Head of caudate nucleus (tissue), 42 donors: ENCODE measurements at regions not wholly inside any gene's neighbourhood (a gene's known extent, or its start where the extent isn't known, plus 50 kb on each side); places are given as distances from the start of the nearest gene placed in this dataset.

Experiments used
- DNase-seq, 42 donors: peaks; one replicate each; pipeline versions ENCODE4 v3.0.0 to v3.0.0-alpha.2; 2020 to 2021; ENCODE audit warnings: mixed read lengths in 7 of 42
- intact Hi-C: fragments of 100-400 bp; cut with DNase I; formaldehyde crosslinking; loops from one replicate; pipeline ENCODE4 v1.15.0; 2022

- intact Hi-C loops = no loop called here
- DNase-seq = no peak
Observed at GRCh38 chr12:86826051-86826450, 569.9 kb upstream of the MGAT4C start.

- intact Hi-C loops = no loop called here
- no peak for DNase-seq
Observed at GRCh38 chr12:86801439-86801838, 545.2 kb upstream of the MGAT4C start.

DNA sequence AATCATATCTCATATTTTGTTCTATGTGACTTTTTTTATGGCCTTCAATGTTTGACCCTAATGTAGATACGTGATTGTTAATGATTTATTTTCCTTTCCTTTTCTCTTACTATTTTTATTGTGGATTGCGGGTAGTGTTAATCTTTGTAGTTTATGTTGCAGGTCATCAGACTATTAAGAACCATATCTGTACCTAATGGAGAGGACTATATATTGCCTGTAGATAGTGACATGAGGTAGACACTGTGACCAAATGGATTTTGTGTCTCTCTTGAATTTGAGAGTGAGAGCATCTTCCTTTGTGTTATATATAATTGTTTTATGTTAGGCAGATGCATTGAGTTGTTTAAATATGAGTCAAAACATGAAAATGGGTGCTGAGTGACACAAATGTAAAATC, 543.4 kb upstream of the MGAT4C start:
- DNase-seq = no peak
- intact Hi-C loops = no loop called here

- DNase-seq = no peak
- intact Hi-C loops = no loop called here
Observed at GRCh38 chr12:86796550-86796949, 540.4 kb upstream of the MGAT4C start.

DNA sequence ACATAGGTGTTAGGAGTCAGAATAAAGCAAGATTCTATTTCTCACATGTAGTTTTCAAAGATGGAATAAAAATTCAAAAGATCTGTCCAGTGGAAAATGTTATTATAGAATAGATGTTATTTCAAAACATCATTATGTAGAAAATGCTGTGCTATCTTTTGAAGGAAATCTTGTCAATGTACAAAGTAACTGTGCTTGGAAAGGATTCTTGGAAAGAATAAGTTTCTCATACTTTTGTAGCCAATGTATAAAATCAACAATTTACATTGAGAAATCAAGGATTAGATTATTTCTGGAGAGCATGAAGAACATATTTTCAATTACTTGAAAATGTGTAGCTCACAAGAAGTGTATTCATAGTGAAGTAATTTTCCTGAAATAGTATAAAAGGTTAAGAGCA, 532.5 kb upstream of the MGAT4C start:
- intact Hi-C loops = no loop called here
- DNase-seq = no peak

DNA sequence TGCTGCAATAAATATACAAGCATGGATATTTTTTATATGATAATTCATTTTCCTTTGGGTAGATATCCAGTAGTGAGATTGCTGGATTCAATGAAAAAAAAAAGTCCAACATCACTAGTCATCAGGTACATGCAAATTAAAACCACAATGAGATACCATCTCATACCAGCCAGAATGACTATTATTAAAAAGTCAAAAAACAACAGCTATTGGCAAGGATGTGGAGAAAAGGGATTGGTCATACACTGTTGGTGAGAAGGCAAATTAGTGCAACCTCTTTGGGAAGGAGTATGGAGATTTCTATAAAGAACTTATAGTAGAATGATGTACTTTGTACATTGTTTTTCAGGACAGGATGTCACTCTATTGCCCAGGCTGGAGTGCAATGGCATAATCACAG, 531.2 kb upstream of the MGAT4C start:
- DNase-seq = no peak

DNA sequence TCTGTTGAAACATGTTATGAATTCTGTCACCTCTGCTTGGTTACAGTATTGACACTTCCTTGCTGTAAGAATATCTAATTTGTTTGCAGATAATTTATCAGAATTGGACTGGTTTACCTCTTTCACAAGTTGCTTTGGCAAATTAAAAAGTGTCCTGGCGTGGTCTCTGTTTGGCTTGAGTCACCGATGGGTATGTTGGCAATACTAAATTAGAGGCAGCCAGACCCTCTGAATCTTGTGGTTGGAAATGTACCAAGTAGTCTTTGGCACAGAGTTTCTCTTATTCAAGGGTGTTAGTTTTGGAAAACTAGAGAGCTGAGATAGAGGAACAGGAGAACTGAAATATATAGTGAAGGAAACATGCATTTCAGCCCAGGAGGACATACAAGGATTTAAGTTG, 521.1 kb upstream of the MGAT4C start:
- DNase-seq = peak in 3 of 42 donors; percentile 2 to 45 (median 41)
- intact Hi-C loops = no loop called here

More for the DNA sequence above, 531.2 kb upstream of the MGAT4C start:
- intact Hi-C loops = no loop called here

GRCh38 chr12:86774841-86775388, 518.7 kb upstream of the MGAT4C start:
- intact Hi-C loops = no loop called here
- DNase-seq = no peak

DNA sequence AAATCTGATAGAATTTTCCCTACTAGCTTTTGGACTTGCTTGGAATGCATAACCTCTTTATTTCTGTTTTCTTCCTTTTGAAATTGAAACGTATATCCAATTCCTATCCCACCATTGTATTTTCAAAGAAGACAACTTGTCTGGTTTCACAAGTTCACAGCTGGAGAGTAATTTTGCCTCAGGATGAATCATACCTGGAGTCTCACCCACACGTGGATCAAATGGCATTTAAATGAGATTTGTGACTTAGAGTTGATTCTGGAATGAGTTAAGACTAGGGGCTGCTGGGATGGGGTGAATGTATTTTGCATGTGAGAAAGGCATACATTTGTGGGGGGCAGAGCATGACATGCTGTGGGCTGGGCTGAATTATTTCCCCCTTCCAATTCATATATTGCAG, 516.5 kb upstream of the MGAT4C start:
- intact Hi-C loops = no loop called here
- peak in 3 of 42 donors; percentile 11 to 41 (median 15) for DNase-seq

DNA sequence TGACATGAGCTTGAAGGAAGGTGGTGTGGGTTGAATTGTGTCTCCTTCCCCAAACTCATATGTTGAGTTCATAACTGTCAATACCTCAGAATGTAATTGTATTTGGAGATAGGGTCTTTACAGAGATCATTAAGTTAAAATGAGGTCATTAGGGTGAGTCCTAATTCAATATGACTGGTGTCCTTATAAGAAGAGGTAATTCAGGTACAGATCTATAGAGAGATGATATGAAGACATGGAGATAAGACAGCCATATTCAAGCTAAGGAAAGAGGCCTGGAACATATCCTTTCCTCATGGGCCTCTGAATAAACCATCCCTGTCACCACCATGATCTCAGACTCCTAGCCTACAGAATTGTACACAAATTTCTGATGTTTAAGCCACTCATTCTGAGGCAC, 514.7 kb upstream of the MGAT4C start:
- DNase-seq = no peak
- intact Hi-C loops = no loop called here

- no peak for DNase-seq
- intact Hi-C loops = no loop called here
Observed at GRCh38 chr12:86748894-86749293, 492.7 kb upstream of the MGAT4C start.

DNA sequence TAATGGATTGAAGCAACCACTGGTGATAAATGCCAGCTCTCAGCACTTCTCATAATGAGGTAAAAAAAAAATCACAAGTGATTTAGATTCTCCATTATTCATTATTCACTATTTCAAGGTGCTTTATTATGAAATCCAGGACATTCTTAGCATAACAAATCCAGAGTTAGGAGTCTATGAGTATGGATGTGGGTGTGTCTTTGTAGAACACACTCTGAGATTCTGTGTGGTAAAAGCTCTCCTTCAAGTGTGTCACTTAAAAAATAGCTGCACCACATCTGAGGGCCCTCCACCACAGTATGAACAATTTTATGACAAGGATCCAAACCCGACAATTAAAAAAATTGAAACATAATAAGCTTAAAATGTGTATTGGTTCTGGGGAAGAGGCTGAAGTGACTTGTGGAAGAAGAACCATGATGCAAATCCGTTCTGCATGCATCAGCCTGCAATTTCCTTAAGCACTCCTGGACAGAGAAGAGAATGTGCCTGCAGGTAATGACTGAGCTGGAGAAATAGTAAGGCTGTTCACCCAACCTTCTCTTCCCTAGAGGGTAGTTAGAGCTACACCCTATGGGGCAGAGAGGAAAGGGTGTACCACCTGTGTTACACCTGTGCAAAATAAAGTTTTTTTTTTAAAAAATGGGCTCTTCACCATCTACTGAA, 488.5 kb upstream of the MGAT4C start:
- no peak for DNase-seq
- intact Hi-C loops = no loop called here

GRCh38 chr12:86743875-86744536, 487.8 kb upstream of the MGAT4C start:
- intact Hi-C loops = no loop called here
- no peak for DNase-seq

- intact Hi-C loops = no loop called here
- no peak for DNase-seq
Observed at GRCh38 chr12:86741531-86741930, 485.3 kb upstream of the MGAT4C start.

DNA sequence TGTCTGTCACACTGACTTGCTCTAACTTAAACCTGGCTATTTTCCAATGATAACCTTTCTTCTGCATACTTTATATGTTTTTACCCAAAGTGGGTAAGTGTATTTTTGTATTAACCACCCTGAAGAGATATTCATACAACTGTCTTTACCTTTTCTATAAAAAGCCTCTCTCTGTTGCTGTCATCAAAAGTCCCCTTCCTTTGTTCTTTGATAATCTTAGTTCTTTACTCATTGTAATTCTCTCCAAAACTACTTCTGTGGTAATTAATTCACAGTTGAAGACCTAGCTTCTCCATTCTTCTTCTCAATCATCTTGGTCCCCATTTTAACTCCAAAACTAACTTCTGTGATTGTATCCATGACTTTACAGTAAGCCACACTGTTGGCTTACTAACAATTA, 479.7 kb upstream of the MGAT4C start:
- DNase-seq = no peak
- intact Hi-C loops = no loop called here

DNA sequence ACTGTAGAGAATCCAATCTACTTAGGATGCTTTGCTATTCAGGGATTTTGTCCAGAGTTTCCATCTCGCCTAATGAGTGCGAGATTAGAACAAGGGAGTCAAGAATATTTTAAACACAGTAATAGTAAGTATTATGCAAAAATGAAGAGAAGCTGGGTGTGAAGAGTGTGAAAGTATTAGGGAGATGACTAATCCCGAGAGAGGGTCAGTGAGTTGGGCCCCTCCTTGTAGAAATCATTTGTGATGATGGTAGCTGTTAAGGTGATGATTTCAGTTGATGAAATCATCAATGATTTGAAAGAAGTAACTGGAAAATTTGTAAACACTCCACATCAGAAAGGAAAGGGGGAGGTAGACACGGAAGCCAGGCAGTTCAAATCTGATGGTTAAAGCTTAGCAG, 478.9 kb upstream of the MGAT4C start:
- intact Hi-C loops = no loop called here
- no peak for DNase-seq

- intact Hi-C loops = no loop called here
Observed at GRCh38 chr12:86730233-86730632, 474.0 kb upstream of the MGAT4C start.

DNA sequence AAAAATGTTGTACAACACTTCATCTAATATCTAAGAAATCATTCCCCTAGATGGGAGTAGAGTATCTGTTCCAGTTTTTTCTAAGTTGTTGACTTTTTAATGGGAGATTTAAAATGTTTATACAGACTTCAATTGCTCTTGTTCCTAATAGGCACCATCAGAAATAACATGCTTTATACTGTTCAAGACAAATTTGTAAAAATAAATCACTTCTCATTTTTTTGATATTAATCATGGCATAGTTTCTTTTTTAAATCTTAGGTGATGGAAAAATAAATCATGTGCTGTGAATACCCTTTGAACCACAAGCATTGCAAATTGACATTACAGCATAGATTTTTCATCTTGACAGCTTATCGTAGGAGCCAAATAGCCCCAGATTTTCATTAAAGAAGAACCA, 473.5 kb upstream of the MGAT4C start:
- no peak for DNase-seq
- intact Hi-C loops = no loop called here

More at GRCh38 chr12:86730233-86730632, 474.0 kb upstream of the MGAT4C start:
- DNase-seq = no peak

- DNase-seq = no peak
- intact Hi-C loops = no loop called here
Observed at GRCh38 chr12:86727160-86727559, 471.0 kb upstream of the MGAT4C start.

GRCh38 chr12:86724716-86725115, 468.5 kb upstream of the MGAT4C start:
- intact Hi-C loops = no loop called here

DNA sequence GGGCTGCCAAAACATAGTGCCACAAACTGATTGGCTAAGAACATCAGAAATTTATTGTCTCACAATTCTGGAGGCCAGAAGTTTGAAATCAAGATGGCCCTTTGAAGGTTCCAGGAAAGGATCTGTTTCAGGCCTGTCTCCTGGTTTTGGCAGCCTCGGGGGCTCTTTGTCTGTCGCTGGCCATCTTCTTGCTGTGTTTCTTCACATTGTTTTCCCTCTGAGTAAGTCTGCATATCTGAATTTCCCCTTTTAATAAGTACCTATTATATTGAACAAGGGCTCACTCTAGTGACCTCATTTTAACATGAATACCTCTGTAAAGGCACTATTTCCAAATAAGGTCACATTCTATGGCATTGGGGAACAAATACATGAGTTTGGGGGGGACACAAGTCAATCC, 467.1 kb upstream of the MGAT4C start:
- no peak for DNase-seq
- intact Hi-C loops = no loop called here

More at GRCh38 chr12:86724716-86725115, 468.5 kb upstream of the MGAT4C start:
- DNase-seq = no peak
